ENCODE measurements at regions not wholly inside any gene's neighbourhood (a gene's known extent, or its start where the extent isn't known, plus 50 kb on each side); places are given as distances from the start of the nearest gene placed in this dataset.
A peak's percentile ranks its signal among the peaks of the same experiment; 100 is the strongest.
"Not testable (repeated sequence)": the region's sequence is repeated elsewhere in the genome, so short reads cannot be mapped to it uniquely, and the experiment has no call there.

DNA sequence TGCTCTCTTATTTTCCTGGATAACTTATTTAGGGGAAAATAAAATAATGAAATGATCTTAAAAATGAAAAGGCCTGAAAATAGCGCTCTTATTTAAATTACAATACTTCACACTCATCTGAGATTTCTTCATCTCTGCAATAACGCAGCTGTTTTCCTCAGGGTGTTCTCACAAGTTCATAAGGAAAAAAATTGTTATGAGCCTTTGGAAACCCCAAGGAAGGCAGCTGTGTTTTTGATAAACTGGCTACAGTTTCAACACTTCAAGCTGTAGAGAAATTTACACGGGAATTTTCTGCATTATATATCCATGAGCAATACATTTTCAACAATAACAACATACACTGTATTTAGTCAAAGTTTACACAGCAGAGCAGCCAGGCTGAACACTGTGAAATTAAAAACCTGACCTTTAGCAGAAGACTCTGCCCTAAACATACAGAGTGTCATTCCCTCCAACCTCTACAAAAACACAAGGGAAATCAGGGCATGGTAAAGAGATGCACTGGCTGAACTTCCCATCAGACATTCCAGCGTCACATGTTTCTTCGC lies 959.6 kb downstream of the SLC4A3 start:
- DNase-seq = no peak

DNA sequence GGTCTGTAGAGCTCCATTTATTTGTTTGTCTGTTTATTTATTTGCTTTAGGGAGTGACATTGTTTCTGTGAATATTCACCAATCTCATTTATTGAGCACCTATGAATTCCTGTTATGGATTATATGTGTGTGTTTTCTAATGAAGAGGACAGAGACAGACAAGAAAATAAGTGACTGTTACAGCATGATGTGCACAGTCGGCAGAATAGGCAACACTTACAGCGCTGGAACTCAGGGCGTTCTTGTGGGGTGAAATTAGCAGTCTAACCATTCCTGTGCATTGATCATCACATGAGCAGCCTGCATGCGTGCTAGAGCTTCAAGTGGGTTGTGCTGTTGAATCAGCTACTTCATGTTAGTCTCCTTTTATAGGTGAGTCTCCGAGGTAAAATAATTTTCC lies 960.7 kb downstream of the SLC4A3 start:
- no peak for DNase-seq

DNA sequence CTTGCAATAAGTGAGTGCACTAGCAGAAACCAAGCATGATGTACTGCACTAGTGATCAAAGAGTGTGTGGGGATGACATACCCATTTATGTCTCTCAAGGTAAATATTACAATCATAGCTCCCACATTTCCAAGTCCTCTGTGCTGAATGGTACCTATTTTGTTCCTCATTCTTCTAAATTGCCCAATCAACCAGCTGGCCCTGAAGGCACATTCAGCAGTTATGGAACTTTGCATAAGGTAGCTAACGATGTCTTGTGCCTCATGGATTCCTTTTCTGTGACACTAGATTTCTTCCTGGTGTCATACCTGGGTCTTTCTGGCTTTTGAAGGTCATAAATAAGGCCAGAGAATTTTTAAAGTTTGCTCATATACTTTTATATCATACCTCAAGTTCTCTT lies 963.0 kb downstream of the SLC4A3 start:
- no peak for DNase-seq

DNA sequence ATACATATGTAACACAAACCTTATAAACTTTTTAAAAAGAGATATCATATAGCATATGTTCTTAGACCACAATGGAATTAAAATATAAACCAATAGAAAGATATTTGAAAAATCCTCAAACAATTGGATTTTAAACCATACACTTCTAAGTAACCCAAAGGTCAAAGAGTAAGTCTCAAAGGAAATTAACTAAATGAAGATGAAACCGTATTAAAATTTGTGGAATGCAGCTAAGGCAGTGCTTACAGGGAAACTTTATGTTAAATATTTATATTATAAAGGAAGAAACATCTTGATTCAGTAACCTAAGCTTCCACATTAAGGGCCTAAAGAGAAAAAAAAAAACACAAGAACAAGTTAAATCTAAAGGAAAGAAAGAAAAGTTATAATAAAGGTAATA lies 966.1 kb downstream of the SLC4A3 start:
- no peak for DNase-seq

DNA sequence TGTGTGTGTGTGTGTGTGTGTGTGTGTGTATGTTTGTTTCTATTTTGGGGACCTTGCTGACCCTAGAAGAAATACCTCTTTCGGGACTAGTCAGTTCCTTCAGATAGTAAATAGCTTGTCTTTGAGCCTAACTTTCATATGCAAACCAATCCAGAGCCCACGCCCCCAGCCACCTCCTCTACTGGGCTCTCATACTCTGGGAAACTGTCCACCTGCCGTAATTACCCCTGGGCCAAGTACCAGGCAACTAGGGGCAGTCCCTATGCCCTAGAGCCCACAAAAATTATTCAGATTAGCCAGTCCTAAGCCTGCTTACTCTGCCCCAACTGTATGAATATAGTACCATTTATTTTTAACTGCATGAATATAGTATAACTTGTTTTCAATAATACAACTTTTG lies 970.4 kb downstream of the EPHA4 start:
- DNase-seq = no peak

DNA sequence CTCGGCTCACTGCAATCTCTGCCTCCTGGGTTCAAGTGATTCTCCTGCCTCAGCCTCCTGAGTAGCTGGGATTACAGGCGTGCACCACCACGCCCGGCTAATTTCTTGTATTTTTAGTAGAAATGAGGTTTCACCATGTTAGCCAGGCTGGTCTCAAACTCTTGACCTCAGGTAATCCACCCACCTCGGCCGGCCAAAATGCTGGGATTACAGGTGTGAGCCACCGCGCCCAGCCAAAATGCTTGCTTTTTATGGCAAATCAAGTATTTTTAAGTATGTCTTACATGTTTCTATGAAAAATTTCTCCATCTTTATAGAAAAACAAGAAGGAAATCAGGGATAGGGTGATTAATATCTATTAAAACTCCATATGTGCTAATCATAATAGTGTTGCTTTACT lies 959.1 kb downstream of the EPHA4 start:
- DNase-seq = not testable (repeated sequence)

DNA sequence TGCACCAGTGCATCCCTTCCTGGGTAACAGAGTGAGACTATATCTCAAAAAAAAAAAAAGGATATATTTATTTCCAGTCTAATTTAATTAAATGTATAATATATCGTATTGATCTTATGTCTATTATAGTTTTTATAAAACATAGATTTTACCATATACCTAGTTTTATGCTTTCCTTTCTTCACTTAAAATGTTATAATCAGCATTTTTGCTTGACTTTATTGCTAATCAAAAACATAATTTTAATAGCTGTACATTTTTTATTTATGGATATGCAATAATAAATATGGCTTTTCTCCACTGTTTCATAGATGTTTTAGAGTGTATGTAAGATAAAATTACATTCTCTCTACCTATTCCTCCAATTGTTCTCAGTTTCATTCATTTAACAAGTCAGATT lies 958.0 kb downstream of the EPHA4 start:
- DNase-seq = no peak

DNA sequence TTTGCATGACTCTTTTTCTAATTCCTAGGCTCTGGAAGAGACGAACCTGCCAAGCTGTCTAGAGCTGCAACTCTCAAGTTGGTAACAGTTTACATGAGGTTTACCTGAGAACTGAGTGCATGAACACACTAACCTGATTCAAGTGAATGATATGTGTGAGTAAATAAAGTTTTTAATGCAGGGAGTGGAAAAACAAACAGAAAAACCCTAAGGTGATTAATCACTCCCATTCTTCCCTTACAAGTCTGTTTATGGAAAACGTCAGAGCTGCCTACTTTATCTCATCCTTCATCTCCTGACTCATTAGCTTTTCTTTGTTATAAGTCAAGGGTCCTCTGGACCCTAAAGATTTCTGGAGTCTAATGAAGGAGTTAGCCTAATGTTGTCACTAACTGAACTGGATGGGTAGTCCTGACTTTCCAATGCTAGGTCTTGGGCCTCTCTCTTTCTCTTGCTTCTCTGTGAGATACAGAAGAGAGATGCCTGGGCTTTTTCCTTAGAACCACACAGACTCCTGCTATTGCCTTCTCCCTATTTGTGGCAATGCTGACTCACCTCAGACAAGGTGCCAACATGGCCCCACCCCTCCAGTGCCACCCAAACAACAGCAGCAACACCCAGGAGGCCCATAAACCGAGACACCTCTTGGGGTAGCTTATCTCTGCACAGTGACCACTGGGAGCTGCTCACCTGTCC lies 952.4 kb downstream of the EPHA4 start:
- DNase-seq = no peak

DNA sequence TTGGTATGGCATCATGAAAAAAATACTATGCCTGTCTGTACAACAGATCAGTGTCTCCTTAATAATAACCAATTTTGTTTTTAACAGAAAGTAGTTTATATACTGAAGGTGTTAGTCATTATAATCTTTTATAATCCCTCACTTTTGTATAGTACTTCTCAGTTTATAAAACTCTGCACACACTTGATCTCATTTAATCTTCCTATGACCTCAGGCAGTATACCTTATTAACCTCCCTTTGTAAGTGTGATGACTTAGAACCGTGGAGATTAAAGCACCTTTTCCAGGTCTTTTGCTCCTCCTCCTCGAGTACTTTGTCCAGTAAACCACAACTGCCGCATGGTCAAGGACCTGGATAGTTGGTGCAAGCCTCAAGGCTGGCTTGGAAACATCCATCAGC lies 945.5 kb downstream of the EPHA4 start:
- no peak for DNase-seq

DNA sequence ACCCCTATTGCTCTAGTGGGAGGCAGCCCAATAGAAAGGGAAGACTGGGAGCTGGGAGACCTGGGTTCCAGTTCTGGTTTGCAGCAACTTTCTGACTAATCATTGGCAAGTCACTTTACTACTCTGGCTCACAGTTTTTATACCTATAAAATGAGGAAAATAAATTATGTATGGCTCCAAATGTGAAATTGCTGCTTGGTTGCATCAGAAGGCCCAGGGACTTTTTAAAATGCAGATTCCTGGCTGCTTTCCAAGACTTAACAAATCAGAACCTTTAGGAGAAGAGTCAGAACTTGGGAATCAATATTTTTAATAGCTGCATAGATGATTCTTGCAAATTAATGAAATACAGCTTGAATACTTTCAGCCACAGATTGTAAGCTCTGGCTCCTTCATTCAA lies 943.9 kb downstream of the EPHA4 start:
- no peak for DNase-seq

DNA sequence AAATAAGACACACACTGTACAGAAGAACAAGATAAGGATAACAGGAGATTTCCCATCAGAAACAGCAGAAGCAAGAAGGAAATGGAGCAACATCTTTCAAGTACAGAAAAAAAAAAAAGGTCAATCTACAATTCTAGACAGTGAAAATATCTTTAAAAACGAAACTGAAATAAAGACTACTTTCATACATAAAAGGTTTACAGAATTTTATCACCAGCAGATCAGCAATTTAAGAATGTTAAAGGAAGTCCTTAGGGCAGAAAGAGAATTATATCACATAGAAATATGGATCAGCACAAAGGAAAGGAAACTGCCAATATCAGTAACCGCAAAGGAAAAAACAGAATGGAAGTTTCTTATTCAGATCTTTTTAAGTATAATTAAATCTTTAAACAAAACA lies 931.0 kb downstream of the EPHA4 start:
- no peak for DNase-seq

DNA sequence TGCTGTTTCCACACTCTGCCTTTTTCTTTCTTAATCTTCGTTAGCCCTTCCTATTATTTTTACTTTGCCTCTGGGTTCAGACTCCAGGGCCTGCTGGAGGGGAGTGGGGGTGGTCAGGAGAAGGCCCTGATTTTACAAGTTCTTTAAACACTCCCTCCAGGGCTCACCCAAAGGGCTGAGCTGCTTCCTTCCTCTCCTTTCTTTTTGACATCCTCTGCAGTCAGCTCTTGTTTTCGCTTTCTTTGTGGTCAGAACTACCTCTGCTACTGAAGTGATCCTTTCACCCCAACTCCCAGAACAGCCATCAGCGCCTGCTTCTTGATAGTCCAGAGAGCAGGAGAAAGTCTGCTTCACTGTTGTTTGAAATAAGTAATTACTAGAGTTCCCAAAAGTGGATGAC lies 925.7 kb downstream of the EPHA4 start:
- no peak for DNase-seq

DNA sequence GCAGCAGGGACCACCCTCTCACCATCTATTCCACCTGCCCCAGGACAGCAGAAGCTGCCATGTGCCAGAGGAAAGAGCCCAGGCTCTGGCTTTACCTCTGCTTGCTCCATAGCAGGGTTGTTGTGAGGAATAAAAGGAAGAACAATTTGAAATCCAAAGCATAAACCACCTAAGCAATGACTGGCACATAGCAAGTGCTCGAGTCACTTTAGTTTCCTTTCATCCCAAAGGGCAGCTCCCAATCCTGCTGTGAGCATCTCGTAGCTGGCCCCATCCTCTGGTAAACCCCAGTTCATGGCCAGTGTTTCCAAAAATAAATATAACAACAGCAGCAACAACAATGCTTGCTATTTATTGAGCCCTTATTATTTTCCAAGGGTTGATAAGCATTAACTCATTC lies 923.5 kb downstream of the EPHA4 start:
- DNase-seq = no peak

DNA sequence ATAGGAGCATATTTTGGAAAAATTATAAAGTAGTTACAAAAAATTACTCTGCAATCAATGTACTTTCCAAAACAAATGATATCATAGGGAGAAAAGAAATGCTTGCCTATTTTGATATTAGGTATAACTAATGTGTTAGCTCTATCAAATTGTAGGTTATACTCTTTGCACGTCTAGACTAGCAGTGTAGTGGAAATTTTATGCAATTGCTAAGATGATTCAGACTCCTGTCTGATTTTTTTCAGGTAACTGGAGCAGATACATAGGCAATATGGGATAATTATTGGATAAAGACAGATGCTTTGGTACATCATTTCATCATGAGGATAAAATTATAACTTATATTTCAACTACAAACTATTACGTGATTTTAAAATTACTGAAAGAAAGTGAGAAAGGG lies 918.3 kb downstream of the EPHA4 start:
- DNase-seq = no peak

DNA sequence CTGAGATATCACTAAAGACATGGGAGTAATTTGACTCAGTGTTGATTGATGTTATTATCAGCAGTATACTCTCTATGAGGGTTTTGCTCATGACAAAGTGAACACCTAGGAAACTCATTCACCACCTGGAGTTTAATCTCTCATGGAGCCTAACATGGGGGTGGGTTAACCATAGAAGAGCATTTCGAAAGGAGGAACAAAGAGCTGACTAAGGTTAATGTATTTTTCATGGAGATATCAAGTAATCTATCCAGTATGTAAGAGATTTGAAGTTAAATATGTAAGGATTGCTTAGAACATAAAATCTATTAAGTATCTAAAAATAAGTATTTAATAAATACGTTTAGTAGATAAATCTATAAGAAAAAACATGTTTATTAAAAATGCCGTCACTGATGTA lies 917.8 kb downstream of the EPHA4 start:
- no peak for DNase-seq

DNA sequence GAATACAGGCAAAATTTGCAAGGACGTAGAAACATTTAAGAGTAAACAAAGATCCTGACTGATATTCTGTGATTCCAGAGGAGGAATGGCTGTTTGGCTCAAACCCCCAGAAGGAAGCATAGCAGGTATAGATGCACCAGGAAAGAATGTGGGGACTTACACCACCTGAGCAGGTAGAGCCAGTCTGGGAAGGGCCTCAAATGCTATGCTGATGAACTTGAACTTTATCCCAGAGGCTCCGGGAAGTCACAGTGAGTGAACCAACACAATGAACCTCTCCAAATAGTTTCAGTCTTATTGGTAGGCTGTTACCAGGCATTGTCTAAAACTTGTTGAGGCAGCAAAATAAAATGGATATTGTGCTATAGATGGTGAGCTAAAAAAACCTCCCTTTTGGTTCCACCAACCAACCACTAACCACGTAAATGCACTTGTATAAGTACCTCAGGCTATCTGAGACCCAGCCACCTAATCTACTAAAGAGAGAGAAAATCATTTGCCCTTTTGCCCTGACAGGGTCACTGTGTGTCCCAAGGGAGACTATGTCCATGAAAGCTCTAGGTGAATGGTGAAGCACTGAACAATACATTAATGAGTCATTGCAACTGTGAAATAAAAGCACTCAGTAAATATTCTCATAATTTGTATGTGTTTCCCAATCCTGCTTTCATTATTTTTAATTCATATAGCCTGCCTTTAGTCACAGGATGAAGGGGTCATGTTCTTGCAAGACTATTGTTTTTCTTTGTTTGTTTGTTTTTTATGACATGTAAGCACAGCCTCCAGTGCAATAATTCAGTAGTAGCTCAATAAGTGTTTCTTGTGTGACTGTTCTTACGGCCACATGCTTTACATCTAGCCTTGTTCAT lies 911.6 kb downstream of the EPHA4 start:
- no peak for DNase-seq

DNA sequence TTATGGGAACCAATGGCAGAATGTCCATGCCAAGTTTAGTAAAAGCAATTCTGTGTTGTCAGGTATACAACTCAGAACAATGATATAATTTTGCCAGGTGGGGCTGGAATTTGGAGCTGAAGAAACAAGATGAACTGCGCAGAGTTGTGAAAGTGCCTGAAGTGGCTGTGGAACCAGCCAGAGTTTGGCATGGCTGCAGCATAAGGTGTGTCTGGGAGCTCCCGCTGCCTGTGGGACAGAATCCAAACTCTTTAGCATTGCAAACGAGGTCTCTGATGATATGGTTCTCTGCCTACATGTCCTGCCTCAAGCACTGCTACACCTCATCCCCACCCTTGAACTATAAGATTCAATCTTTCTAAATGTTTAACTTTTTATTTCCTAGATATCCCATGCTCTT lies 909.7 kb downstream of the EPHA4 start:
- no peak for DNase-seq

DNA sequence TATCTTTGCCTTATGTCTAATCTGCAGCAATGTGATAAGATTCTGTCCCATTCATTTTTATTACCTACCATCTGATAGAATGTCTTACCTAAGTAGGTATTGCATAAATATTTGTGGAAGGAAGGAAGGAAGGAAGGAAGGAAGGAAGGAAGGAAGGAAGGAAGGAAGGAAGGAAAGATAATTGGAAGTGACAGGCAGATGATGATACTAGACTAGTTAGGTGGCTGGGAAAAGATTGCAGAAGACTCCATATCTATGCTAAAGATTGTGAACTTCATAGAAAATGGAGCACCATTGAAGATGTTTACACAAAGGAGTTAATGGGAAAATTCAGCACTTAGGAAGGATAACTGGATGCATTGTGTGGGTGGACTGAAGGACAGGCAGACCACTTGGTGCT lies 909.0 kb downstream of the EPHA4 start:
- DNase-seq = no peak

DNA sequence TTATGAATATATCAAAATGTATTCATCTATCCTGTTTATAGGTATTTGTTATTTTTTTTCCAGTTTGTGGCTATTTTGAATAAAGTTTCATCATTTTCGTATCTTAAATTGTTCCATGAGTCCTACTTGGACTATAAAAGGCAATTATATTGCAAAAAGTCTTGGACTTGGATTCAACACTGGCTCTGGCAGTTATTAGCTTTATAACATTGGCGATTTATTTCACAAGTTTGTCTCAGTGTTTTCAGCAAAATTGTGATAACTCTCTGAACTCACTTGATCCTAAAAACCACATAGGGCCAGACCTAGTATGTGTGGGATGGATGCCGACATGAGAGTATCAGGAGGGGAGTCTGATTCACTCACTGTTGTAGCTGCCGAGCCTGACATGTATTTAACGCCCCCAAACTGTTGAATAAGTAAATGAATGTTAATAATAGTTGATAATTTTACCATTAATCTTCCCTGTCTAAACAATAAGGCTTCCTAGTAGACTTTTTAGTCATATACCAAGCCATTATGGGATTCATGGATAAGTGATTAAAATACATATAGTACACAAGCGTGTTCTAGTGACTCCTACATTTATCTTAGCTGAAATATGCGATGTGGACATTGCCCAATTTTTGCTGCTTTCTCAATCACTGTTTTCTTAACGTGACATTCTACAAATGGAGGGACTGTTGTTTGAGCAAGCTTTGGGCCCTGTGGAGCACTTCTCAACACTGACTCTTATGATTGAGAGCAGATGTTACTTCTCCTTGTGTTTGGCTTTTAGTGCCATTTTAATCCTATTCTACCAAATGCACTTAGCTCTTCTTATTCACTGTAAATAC lies 907.6 kb downstream of the EPHA4 start:
- DNase-seq = peak; percentile 76

DNA sequence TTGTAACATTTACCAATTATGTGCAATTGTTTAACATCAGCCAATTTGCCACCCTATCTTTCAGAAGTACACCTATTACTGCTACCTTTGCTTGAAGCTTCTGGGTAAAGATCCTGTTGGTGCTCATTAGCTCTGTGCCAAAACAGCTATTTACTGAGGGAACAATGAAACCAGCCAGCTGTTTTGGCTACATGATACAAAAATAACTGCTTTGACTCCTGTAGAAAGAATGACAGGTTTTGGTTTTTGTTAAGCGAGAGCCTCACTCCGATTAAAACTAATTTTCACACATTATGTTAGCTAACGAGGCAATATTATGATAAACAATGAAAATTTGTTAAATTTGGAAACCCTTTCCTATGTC lies 907.0 kb downstream of the EPHA4 start:
- DNase-seq = no peak

DNA sequence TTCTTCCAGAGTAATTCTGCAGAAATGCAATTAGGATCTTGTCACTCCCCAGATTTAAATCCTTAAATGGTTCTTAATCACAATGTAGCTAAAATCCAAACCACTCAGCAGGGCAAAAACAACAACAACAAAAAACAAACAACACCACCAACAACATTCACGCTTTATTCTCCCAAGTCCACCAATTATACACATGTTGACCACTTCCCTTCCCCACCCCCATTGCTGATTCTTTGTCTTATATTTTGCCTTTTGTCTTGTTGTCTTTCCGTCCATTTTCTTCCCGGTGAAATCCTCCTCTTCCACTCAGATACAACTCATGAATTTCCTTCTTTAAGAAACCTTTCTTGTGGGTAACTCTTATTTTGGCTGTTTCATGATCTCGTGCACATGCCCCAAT lies 902.8 kb downstream of the EPHA4 start:
- no peak for DNase-seq

DNA sequence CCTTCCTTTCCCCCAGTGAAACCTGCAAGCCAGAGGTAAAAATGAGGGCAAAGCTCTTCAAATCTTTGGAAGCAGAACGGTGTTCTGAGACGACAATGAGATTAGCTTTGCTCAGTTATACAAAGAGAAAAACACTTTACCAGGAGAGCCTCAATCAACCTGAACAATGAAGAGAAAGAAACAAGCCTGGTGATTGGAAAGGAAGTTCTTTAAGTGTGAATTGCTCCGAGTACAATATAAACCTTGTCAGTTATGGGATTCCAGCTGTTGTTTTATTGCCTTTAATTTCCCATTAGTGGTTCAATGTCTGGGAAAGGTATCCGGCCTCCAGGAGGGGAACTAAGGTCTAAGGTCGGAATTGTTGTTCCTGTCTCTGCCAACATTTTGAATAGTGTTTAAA lies 901.6 kb downstream of the EPHA4 start:
- peak; percentile 99 for DNase-seq

DNA sequence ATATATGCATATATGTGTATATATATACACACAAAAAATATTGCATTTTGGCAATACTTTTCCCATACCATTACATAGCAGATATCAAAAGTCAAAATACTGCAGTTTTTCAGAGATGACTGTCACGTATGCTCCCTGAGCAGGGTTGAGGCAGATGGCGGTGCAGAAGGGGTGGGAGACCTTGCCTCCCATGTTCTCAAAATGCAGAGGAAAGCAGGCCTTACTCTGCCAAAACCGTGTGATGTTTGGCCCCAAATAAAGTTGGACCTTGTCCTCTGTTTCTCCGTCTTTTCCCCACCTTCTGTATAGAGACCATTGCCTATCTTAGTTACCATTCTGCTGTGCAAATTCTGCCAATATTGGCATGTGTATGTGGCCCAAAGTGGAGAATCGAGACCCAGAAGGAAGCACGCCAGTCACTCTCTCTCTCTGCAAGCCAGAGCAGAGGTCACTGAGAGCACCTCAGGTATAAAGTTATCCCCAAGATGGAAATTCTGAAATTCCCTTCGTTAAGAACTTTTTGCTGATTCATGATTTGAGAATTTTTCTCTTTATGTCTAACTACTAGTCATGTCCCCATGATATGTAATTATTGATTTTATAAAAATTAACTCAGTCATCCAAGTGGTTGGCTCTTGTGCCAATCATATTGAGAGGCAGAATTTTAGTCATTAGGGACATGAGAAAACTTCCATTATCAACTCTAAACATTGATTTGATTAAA lies 898.8 kb downstream of the EPHA4 start:
- DNase-seq = no peak
